Spleen (tissue), 11 donors: ENCODE measurements at regions not wholly inside any gene's neighbourhood (a gene's known extent, or its start where the extent isn't known, plus 50 kb on each side); places are given as distances from the start of the nearest gene placed in this dataset.

Experiments used
- DNase-seq: peaks from one replicate; pipeline ENCODE4 v3.0.0-alpha.2; 2020
- H3K27ac ChIP-seq, 8 donors: fragments of 200-600 bp; sonication (generic) in 7 of 8; 1 replicate in 4 of 8; 2 replicates in 4 of 8; pipeline versions ENCODE4 v1.5.0 to v1.8.0; 2016 to 2021; ENCODE audit warnings: inconsistent platforms in 4 of 8, mild to moderate bottlenecking in 4 of 8, moderate library complexity in 1 of 8
- H3K27me3 ChIP-seq, 7 donors: fragments of 200-600 bp; sonication (generic) in 6 of 7; replicated peaks in 1 of 7; 1 replicate in 4 of 7; 2 replicates in 3 of 7; pipeline versions ENCODE4 v1.5.0 to v1.8.0; 2016 to 2021; ENCODE audit warnings: inconsistent platforms in 3 of 7, mild to moderate bottlenecking in 1 of 7
- H3K36me3 ChIP-seq, 6 donors: fragments of 200-600 bp; sonication (generic) in 5 of 6; 1 replicate in 4 of 6; 2 replicates in 2 of 6; pipeline versions ENCODE4 v1.5.0 to v1.8.0; 2016 to 2021; ENCODE audit warnings: inconsistent platforms in 2 of 6
- H3K4me1 ChIP-seq, 6 donors: fragments of 200-600 bp; sonication (generic) in 5 of 6; 1 replicate in 3 of 6; 2 replicates in 3 of 6; pipeline versions ENCODE4 v1.5.0 to v1.8.0; 2016 to 2021; ENCODE audit warnings: inconsistent platforms in 3 of 6
- H3K4me3 ChIP-seq, 8 donors: fragments of 200-600 bp; sonication (generic) in 7 of 8; 1 replicate in 4 of 8; 2 replicates in 4 of 8; pipeline versions ENCODE4 v1.5.0 to v1.8.0; 2016 to 2021; ENCODE audit warnings: inconsistent platforms in 4 of 8, mild to moderate bottlenecking in 4 of 8, moderate library complexity in 2 of 8
- H3K9me3 ChIP-seq, 8 donors: fragments of 200-600 bp; sonication (generic) in 7 of 8; 1 replicate in 4 of 8; 2 replicates in 4 of 8; pipeline versions ENCODE4 v1.5.0 to v1.8.0; 2016 to 2021; ENCODE audit warnings: inconsistent platforms in 4 of 8
- POLR2A ChIP-seq, 3 donors: fragments of 450-650 bp; IDR thresholded peaks; one replicate each; pipeline ENCODE4 v1.5.1; 2017; ENCODE audit warnings: antibody characterized with exemption in 3 of 3, mild to moderate bottlenecking in 1 of 3
- POLR2AphosphoS5 ChIP-seq, 3 donors: sonication (generic); formaldehyde crosslinking; IDR thresholded peaks; one replicate each; pipeline ENCODE4 v1.5.1; 2017; ENCODE audit warnings: antibody characterized with exemption in 3 of 3
- WGBS, 5 donors: extraction: QIAGEN DNeasy Blood & Tissue Kit in 3 of 5; methylation state at CpG; one replicate each; pipeline versions ENCODE4 v1.1.5 to v1.1.7; 2013 to 2018; 5-methylcytosine and 5-hydroxymethylcytosine counted together
- intact Hi-C: fragments of 100-400 bp; cut with DNase I; formaldehyde crosslinking; loops from one replicate; pipeline ENCODE4 v1.15.0; 2023; ENCODE audit warnings: low total_unique reads
- TF ChIP-seq, protein P1 (sequence below), 11 experiments: fragments of 200-600 bp in 7 of 11; fragments of 450-650 bp in 4 of 11; sonication (generic) in 4 of 11; IDR thresholded peaks in 8 of 11; conservative IDR thresholded peaks in 3 of 11; 1 replicate in 7 of 11; 2 replicates in 4 of 11; pipeline versions ENCODE4 v1.4.0 to v1.8.0; 2016 to 2021; ENCODE audit warnings: antibody characterized with exemption in 11 of 11, inconsistent platforms in 4 of 11, mild to moderate bottlenecking in 1 of 11
- donor health status: healthy with polysubstance abuse.
- donor health status: DM: no; HTN: no; CAD: no; lungs with moderate emphysema.
- donor health status: DM: no; HTN: no; CAD: no.
- donor health status: Bipolar disorder and iron deficiency.
- donor health status: healthy.
- donor health status: DM: no; HTN: no; CAD: no.
- donor health status: DM: yes; HTN: yes; CAD: no.

- Histone ChIP-seq H3K27me3 (peaks cover 0 to 22% (median 0%) of the 10 kb centered on the region in 7 donors), H3K27ac (no peak overlapping the region), H3K4me3 (no peak overlapping the region), H3K36me3 (no peaks in the 10 kb centered on the region), H3K4me1 (peaks cover 0 to 6% (median 0%) of the 10 kb centered on the region in 6 donors), H3K9me3 (no peaks in the 10 kb centered on the region)
- intact Hi-C loops = no loop called here
- no peak for TF ChIP-seq POLR2A (IDR thresholded peaks at IDR 0.05)
- TF ChIP-seq, protein P1, sequence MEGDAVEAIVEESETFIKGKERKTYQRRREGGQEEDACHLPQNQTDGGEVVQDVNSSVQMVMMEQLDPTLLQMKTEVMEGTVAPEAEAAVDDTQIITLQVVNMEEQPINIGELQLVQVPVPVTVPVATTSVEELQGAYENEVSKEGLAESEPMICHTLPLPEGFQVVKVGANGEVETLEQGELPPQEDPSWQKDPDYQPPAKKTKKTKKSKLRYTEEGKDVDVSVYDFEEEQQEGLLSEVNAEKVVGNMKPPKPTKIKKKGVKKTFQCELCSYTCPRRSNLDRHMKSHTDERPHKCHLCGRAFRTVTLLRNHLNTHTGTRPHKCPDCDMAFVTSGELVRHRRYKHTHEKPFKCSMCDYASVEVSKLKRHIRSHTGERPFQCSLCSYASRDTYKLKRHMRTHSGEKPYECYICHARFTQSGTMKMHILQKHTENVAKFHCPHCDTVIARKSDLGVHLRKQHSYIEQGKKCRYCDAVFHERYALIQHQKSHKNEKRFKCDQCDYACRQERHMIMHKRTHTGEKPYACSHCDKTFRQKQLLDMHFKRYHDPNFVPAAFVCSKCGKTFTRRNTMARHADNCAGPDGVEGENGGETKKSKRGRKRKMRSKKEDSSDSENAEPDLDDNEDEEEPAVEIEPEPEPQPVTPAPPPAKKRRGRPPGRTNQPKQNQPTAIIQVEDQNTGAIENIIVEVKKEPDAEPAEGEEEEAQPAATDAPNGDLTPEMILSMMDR (IDR thresholded peaks at IDR 0.05 in 8 of 11, conservative IDR thresholded peaks at IDR 0.05 in 3 of 11) = no peak
- 49 to 68% (median 59%) methylated on average over 7 of the region's 7 CpGs for WGBS, 5 donors
- no peak for DNase-seq
Observed at GRCh38 chr10:63068246-63068645, 64.9 kb upstream of the NRBF2 start.

- 91 to 96% (median 96%) methylated on average over 5 of the region's 5 CpGs for WGBS, 5 donors
- DNase-seq = no peak
- H3K4me3 ChIP-seq = no peak overlapping the region
- H3K27ac ChIP-seq = no peak overlapping the region
- no peaks in the 10 kb centered on the region for H3K36me3 ChIP-seq
- peaks cover 0 to 6% (median 0%) of the 10 kb centered on the region in 6 donors for H3K4me1 ChIP-seq
- H3K9me3 ChIP-seq = no peaks in the 10 kb centered on the region
- TF ChIP-seq POLR2A (IDR thresholded peaks at IDR 0.05) (no peak), POLR2AphosphoS5 (IDR thresholded peaks at IDR 0.05) (no peak)
- TF ChIP-seq, protein P1 (IDR thresholded peaks at IDR 0.05 in 8 of 11, conservative IDR thresholded peaks at IDR 0.05 in 3 of 11) = no peak
- intact Hi-C loops = no loop called here
- H3K27me3 ChIP-seq = peaks cover 0 to 22% (median 0%) of the 10 kb centered on the region in 7 donors
Observed at GRCh38 chr10:63066606-63067005, 66.5 kb upstream of the NRBF2 start.

DNA sequence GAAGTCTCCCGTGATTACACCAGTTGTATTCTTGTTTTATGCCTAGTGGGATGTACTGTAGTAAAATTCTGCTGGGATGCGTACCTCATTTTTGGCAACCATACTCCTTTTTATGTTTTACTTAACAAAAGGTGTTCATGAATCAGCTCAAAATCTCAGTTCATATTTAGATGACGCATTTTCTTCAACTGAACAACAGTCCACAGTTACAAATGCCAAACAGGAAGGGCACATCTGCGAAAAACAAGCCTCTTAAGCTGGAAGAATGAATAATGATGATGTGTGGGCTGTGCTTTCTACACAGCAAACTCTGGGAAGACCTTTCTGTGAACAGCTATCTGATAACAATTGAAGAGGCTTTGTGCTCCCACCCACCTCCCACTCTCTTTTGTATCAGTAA, 68.4 kb upstream of the NRBF2 start:
- Histone ChIP-seq H3K36me3 (no peaks in the 10 kb centered on the region), H3K27me3 (peaks cover 0 to 15% (median 0%) of the 10 kb centered on the region in 7 donors), H3K4me3 (peak overlapping the region in 1 of 8 donors; percentile 13), H3K27ac (no peak overlapping the region), H3K4me1 (peaks cover 0 to 6% (median 0%) of the 10 kb centered on the region in 6 donors), H3K9me3 (no peaks in the 10 kb centered on the region)
- 41 to 50% (median 44%) methylated on average over 4 of the region's 4 CpGs for WGBS, 5 donors
- TF ChIP-seq POLR2AphosphoS5 (IDR thresholded peaks at IDR 0.05) (no peak), POLR2A (IDR thresholded peaks at IDR 0.05) (no peak)
- TF ChIP-seq, protein P1 (IDR thresholded peaks at IDR 0.05 in 8 of 11, conservative IDR thresholded peaks at IDR 0.05 in 3 of 11) = no peak
- intact Hi-C loops = no loop called here
- no peak for DNase-seq

DNA sequence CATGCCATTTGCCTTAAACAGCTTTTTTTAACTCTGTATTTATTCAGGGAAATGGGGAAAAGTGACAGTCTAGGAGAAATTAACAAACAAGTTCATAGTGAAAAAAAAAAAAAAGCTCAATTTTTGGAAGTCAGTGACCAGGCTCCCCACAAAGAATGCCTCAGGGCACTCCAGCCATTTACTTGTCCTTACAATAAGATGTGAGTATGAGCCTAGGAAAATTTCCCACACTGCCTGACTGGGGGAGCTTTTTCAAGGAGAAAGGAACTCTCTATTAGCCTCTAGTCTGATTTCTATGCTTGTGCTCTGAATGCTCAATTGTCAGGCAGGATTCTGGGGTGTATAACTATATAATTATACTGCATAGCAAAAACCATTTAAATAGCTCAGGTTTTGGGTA, 74.9 kb upstream of the NRBF2 start:
- intact Hi-C loops = no loop called here
- Histone ChIP-seq H3K4me3 (no peak overlapping the region), H3K27ac (no peak overlapping the region), H3K9me3 (no peaks in the 10 kb centered on the region), H3K36me3 (no peaks in the 10 kb centered on the region), H3K4me1 (no peaks in the 10 kb centered on the region), H3K27me3 (peaks cover 0 to 4% (median 0%) of the 10 kb centered on the region in 7 donors)
- no peak for DNase-seq
- TF ChIP-seq POLR2A (IDR thresholded peaks at IDR 0.05) (no peak), POLR2AphosphoS5 (IDR thresholded peaks at IDR 0.05) (no peak)
- TF ChIP-seq, protein P1 (IDR thresholded peaks at IDR 0.05 in 8 of 11, conservative IDR thresholded peaks at IDR 0.05 in 3 of 11) = no peak
